K562 (cell line): ENCODE measurements at regions not wholly inside any gene's neighbourhood (a gene's known extent, or its start where the extent isn't known, plus 50 kb on each side); places are given as distances from the start of the nearest gene placed in this dataset.

Source experiments
- ATAC-seq: fragments of 200-7000 bp; cut with Tn5 transposase; 3 replicates; pipeline ENCODE4 v1.9.1; 2020; ENCODE audit warnings: moderate library complexity
- BruUV-seq: library from RNA; stranded (reverse); fragments of 400-500 nt; replicated peaks from 2 replicates; lab custom pipeline; 2021; lab: Mats Ljungman, UMichigan
- CTCF ChIA-PET: fragments of 300-600 bp; formaldehyde crosslinking; extraction: SDS; loops from one replicate; lab custom pipeline; 2021; ENCODE audit warnings: low intra/inter-chr PET ratio; lab: Yijun Ruan, JAX
- POLR2A ChIA-PET: fragments of 300-600, 350-650 bp; sonication (Branson Sonifier 250); formaldehyde crosslinking; extraction: SDS; loops from one replicate; lab custom pipeline; 2021; ENCODE audit warnings: antibody characterized with exemption, inconsistent platforms; lab: Yijun Ruan, JAX
- DNase-seq, 4 experiments: peaks; one replicate each; pipeline versions ENCODE4 v3.0.0 to v3.0.0-alpha.2; 2011 to 2018; ENCODE audit warnings: low spot score in 3 of 4, mixed read lengths in 3 of 4; ENCODE audit errors: extremely low read depth in 1 of 4
- FAIRE-seq: peaks from 2 replicates; lab custom pipeline; 2011; peaks lifted over from hg19 to GRCh38; lab: Jason Lieb, UNC
- H2AFZ ChIP-seq: 2 replicates; pipeline ENCODE4 v1.6.0; 2011; ENCODE audit warnings: low read depth, low read length, control low read depth, inconsistent platforms
- H3K27ac ChIP-seq: fragments of 200-600 bp; 3 replicates; pipeline ENCODE4 v1.8.0; 2011; ENCODE audit warnings: low read depth, mild to moderate bottlenecking, control low read depth, inconsistent platforms, low read length, moderate library complexity, mixed read lengths; ENCODE audit errors: extremely low read depth
- H3K27me3 ChIP-seq, 2 experiments: fragments of 300-600 bp in 1 of 2; 2 replicates in 1 of 2; 3 replicates in 1 of 2; pipeline versions ENCODE4 v1.6.0 to v1.8.0; 2011; ENCODE audit warnings: inconsistent platforms in 2 of 2, low read length in 2 of 2, mild to moderate bottlenecking in 1 of 2, mixed read lengths in 1 of 2, moderate library complexity in 1 of 2; ENCODE audit not compliant: control insufficient read depth in 2 of 2, insufficient read depth in 2 of 2
- H3K36me3 ChIP-seq: fragments of 300-600 bp; 3 replicates; pipeline ENCODE4 v1.8.0; 2011; ENCODE audit warnings: mild to moderate bottlenecking, low read length, inconsistent platforms; ENCODE audit not compliant: control insufficient read depth, insufficient read depth
- H3K4me1 ChIP-seq, 2 experiments: fragments of 200-600 bp in 1 of 2; replicated peaks in 1 of 2; 2 replicates in 1 of 2; 3 replicates in 1 of 2; pipeline versions ENCODE4 v1.5.1 to v1.8.0; 2011; ENCODE audit warnings: inconsistent platforms in 2 of 2, low read length in 2 of 2, mild to moderate bottlenecking in 1 of 2, mixed read lengths in 1 of 2, moderate library complexity in 1 of 2; ENCODE audit not compliant: control insufficient read depth in 2 of 2, insufficient read depth in 2 of 2
- H3K4me2 ChIP-seq: 2 replicates; pipeline ENCODE4 v1.6.1; 2011; ENCODE audit warnings: low read length, control low read depth, inconsistent platforms, mixed read lengths; ENCODE audit not compliant: insufficient read depth
- H3K4me3 ChIP-seq: fragments of 200-600 bp; sonication (generic), shearing (Covaris generic); 2 replicates; pipeline ENCODE4 v1.5.1; 2016; ENCODE audit warnings: control low read depth, inconsistent platforms
- H3K79me2 ChIP-seq: fragments of 200-600 bp; 3 replicates; pipeline ENCODE4 v1.8.0; 2011; ENCODE audit warnings: low read length, inconsistent platforms; ENCODE audit not compliant: control insufficient read depth, insufficient read depth
- H3K9ac ChIP-seq, 2 experiments: 2 replicates each; pipeline versions ENCODE4 v1.6.0 to v1.6.1; 2011; ENCODE audit warnings: low read depth in 2 of 2, low read length in 2 of 2, control low read depth in 1 of 2, inconsistent platforms in 1 of 2, mild to moderate bottlenecking in 1 of 2, mixed read lengths in 1 of 2; ENCODE audit not compliant: insufficient read depth in 1 of 2
- H3K9me1 ChIP-seq: one replicate; pipeline ENCODE4 v1.6.0; 2011; ENCODE audit warnings: inconsistent platforms, mild to moderate bottlenecking, low read length, moderate library complexity; ENCODE audit not compliant: control insufficient read depth, insufficient read depth
- H3K9me3 ChIP-seq: replicated peaks from 2 replicates; pipeline ENCODE4 v1.5.1; 2011; ENCODE audit warnings: low read depth, low read length, inconsistent platforms; ENCODE audit not compliant: control insufficient read depth, insufficient read depth
- H4K20me1 ChIP-seq: replicated peaks from 2 replicates; pipeline ENCODE4 v1.6.1; 2011; ENCODE audit warnings: low read length, inconsistent platforms, mixed read lengths; ENCODE audit not compliant: control insufficient read depth, insufficient read depth
- C11orf30 ChIP-seq: fragments of 450-650 bp; IDR thresholded peaks from 2 replicates; pipeline ENCODE4 v1.6.1; 2016; ENCODE audit warnings: low read depth, mild to moderate bottlenecking
- HNRNPK ChIP-seq: fragments of 200-400 bp; formaldehyde crosslinking; IDR thresholded peaks from one replicate; pipeline ENCODE4 v1.6.1; 2018; ENCODE audit warnings: mild to moderate bottlenecking, low read depth, low read length; ENCODE audit not compliant: poor library complexity, severe bottlenecking
- MAFF ChIP-seq: IDR thresholded peaks from 2 replicates; pipeline ENCODE4 v1.6.1; 2012; ENCODE audit warnings: low read length, improper control_type of control experiment
- MAFG ChIP-seq: fragments of 450-650 bp; conservative IDR thresholded peaks from 2 replicates; pipeline ENCODE4 v1.6.1; 2016; ENCODE audit warnings: missing genetic modification characterization, missing compliant biosample characterization
- MAFK ChIP-seq: IDR thresholded peaks from 2 replicates; pipeline ENCODE4 v1.6.1; 2011; ENCODE audit warnings: low read length, improper control_type of control experiment
- PKNOX1 ChIP-seq: fragments of 450-650 bp; IDR thresholded peaks from 2 replicates; pipeline ENCODE4 v1.6.1; 2016
- ZNF184 ChIP-seq: sonication (generic); formaldehyde crosslinking; IDR thresholded peaks from 2 replicates; pipeline ENCODE4 v1.5.0; 2020; ENCODE audit warnings: missing genetic modification reagents
- ZNF311 ChIP-seq: fragments of 250-450 bp; sonication (Bioruptor Pico); IDR thresholded peaks from 2 replicates; pipeline ENCODE4 v1.4.0; 2020; ENCODE audit warnings: mild to moderate bottlenecking, moderate library complexity
- ZNF316 ChIP-seq: fragments of 450-650 bp; IDR thresholded peaks from 2 replicates; pipeline ENCODE4 v1.6.1; 2016
- WGBS: fragments of 100-300 bp; shearing (Covaris generic); methylation state at CpG from one replicate; pipeline ENCODE4 v1.1.6; 2016; ENCODE audit warnings: low coverage, mixed read lengths; ENCODE audit not compliant: insufficient coverage; ENCODE audit errors: missing lambda C conversion rate; 5-methylcytosine and 5-hydroxymethylcytosine counted together
- in situ Hi-C: fragments of 300-500 bp; cut with MboI; formaldehyde crosslinking; loops from 4 replicates; pipeline ENCODE4 v1.15.0; 2018; ENCODE audit warnings: inconsistent platforms, mixed read lengths
- intact Hi-C: fragments of 100-400 bp; cut with micrococcal nuclease; formaldehyde crosslinking; loops from 2 replicates; pipeline ENCODE4 v1.14.2; 2022
- TF ChIP-seq, protein P1 (sequence below): fragments of 200-800 bp; sonication (Bioruptor generic); IDR thresholded peaks from 2 replicates; pipeline ENCODE4 v1.6.1; 2016; ENCODE audit warnings: missing genetic modification characterization, missing compliant biosample characterization

- CTCF ChIA-PET: no interaction called here
- no peak overlapping the region for H3K27ac ChIP-seq
- intact Hi-C loops (no loop called here), in situ Hi-C loops (no loop called here)
- DNase-seq (no peak), ATAC-seq (no peak), FAIRE-seq (no peak)
- H3K9me3 ChIP-seq: no peaks in the 10 kb centered on the region
- no TSS peak for BruUV-seq
- no peak overlapping the region for H3K9ac ChIP-seq
- no peaks in the 10 kb centered on the region for H3K36me3 ChIP-seq
- H3K9me1 ChIP-seq: no peaks in the 10 kb centered on the region
- no peak overlapping the region for H3K4me3 ChIP-seq
- no peaks in the 10 kb centered on the region for H4K20me1 ChIP-seq
- no peaks in the 10 kb centered on the region for H3K79me2 ChIP-seq
- no peaks in the 10 kb centered on the region for H3K4me1 ChIP-seq
- H2AFZ ChIP-seq: no peak overlapping the region
- POLR2A ChIA-PET: no interaction called here
- H3K4me2 ChIP-seq: no peak overlapping the region
- H3K27me3 ChIP-seq: no peaks in the 10 kb centered on the region
- WGBS: 0% methylated on average over 1 of the region's 1 CpG
- TF ChIP-seq C11orf30 (peak; percentile 60), ZNF311 (no peak), MAFF (peak; percentile 86), HNRNPK (no peak), ZNF316 (peak; percentile 62), ZNF184 (no peak), MAFK (peak; percentile 90), MAFG (tag) (peak; percentile 69), PKNOX1 (no peak)
- TF ChIP-seq, protein P1, sequence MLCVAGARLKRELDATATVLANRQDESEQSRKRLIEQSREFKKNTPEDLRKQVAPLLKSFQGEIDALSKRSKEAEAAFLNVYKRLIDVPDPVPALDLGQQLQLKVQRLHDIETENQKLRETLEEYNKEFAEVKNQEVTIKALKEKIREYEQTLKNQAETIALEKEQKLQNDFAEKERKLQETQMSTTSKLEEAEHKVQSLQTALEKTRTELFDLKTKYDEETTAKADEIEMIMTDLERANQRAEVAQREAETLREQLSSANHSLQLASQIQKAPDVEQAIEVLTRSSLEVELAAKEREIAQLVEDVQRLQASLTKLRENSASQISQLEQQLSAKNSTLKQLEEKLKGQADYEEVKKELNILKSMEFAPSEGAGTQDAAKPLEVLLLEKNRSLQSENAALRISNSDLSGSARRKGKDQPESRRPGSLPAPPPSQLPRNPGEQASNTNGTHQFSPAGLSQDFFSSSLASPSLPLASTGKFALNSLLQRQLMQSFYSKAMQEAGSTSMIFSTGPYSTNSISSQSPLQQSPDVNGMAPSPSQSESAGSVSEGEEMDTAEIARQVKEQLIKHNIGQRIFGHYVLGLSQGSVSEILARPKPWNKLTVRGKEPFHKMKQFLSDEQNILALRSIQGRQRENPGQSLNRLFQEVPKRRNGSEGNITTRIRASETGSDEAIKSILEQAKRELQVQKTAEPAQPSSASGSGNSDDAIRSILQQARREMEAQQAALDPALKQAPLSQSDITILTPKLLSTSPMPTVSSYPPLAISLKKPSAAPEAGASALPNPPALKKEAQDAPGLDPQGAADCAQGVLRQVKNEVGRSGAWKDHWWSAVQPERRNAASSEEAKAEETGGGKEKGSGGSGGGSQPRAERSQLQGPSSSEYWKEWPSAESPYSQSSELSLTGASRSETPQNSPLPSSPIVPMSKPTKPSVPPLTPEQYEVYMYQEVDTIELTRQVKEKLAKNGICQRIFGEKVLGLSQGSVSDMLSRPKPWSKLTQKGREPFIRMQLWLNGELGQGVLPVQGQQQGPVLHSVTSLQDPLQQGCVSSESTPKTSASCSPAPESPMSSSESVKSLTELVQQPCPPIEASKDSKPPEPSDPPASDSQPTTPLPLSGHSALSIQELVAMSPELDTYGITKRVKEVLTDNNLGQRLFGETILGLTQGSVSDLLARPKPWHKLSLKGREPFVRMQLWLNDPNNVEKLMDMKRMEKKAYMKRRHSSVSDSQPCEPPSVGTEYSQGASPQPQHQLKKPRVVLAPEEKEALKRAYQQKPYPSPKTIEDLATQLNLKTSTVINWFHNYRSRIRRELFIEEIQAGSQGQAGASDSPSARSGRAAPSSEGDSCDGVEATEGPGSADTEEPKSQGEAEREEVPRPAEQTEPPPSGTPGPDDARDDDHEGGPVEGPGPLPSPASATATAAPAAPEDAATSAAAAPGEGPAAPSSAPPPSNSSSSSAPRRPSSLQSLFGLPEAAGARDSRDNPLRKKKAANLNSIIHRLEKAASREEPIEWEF (CRISPR knock-in tag): no peak
These were observed 269.6 kb upstream of the CNTNAP4 start for GRCh38 chr16:76007645-76008044.
